ENCODE measurements at regions not wholly inside any gene's neighbourhood (a gene's known extent, or its start where the extent isn't known, plus 50 kb on each side); places are given as distances from the start of the nearest gene placed in this dataset.

GRCh38 chrX:40207626-40208025 lies 109.9 kb upstream of the BCOR start:
- ATAC-seq = peak in 2 of 3 donors; percentile 41 to 65
- peaks cover 12% of the 10 kb centered on the region for H3K4me1 ChIP-seq (ENCODE audit: control insufficient read depth, insufficient read depth, low read length)
- H3K27ac Mint-ChIP-seq = no peak overlapping the region
- no peak overlapping the region for H3K27ac ChIP-seq (ENCODE audit: low read length)
- no peaks in the 10 kb centered on the region for H3K27me3 Mint-ChIP-seq (ENCODE audit: low read depth in 2 of 2)
- peak in 1 of 2 donors; percentile 4 for DNase-seq
- peaks cover 4 to 5% of the 10 kb centered on the region in 2 donors for H3K4me1 Mint-ChIP-seq
- H3K9me3 Mint-ChIP-seq = no peaks in the 10 kb centered on the region
- no peaks in the 10 kb centered on the region for H3K36me3 Mint-ChIP-seq
- no peak for TF ChIP-seq CTCF (IDR thresholded peaks at IDR 0.05)
- H3K9me3 ChIP-seq (ENCODE audit: control insufficient read depth, insufficient read depth, low read length) = no peaks in the 10 kb centered on the region
- H3K27me3 ChIP-seq (ENCODE audit: control insufficient read depth, insufficient read depth, low read length) = no peaks in the 10 kb centered on the region
- WGBS (ENCODE audit: insufficient coverage) = 16% methylated on average over 3 of the region's 4 CpGs
- H3K36me3 ChIP-seq (ENCODE audit: control insufficient read depth, insufficient read depth, low read length) = no peaks in the 10 kb centered on the region
- intact Hi-C loops (cut with micrococcal nuclease) = no loop called here
- no peak overlapping the region for H3K4me3 Mint-ChIP-seq
- H3K4me3 ChIP-seq (ENCODE audit: low read length) = no peak overlapping the region

DNA sequence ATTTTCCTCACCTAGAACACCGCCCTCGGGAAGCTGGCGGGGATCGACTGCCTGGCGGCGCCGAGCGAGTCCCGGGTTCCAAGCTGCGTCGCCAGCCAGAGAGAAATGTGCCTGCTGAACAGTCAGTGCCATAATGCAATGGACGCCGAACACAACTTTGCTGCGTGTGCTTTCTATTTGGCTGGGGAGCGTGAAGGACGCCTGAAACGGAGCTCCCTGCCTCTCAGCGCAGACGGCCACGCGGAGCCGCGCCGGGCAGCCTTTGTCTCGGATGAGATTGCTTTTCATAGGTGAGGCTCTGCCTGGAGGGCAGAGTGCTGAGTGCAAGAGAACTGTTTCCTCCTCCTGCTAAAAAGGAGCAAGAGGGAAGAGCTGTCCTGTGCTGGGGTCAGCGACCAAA lies 107.7 kb upstream of the BCOR start:
- no peaks in the 10 kb centered on the region for H3K9me3 ChIP-seq (ENCODE audit: control insufficient read depth, insufficient read depth, low read length)
- Mint-ChIP-seq H3K4me3 (no peak overlapping the region), H3K27me3 (ENCODE audit: low read depth in 2 of 2) (no peaks in the 10 kb centered on the region), H3K36me3 (no peaks in the 10 kb centered on the region), H3K9me3 (no peaks in the 10 kb centered on the region), H3K4me1 (peaks cover 6 to 18% of the 10 kb centered on the region in 2 donors), H3K27ac (no peak overlapping the region)
- no peak overlapping the region for H3K4me3 ChIP-seq (ENCODE audit: low read length)
- peaks cover 29% of the 10 kb centered on the region for H3K4me1 ChIP-seq (ENCODE audit: control insufficient read depth, insufficient read depth, low read length)
- 73% methylated on average over 26 of the region's 26 CpGs for WGBS (ENCODE audit: insufficient coverage)
- TF ChIP-seq CTCF (IDR thresholded peaks at IDR 0.05) = no peak
- intact Hi-C loops (cut with micrococcal nuclease) = no loop called here
- H3K27me3 ChIP-seq (ENCODE audit: control insufficient read depth, insufficient read depth, low read length) = no peaks in the 10 kb centered on the region
- ATAC-seq (no peak), DNase-seq (no peak)
- no peak overlapping the region for H3K27ac ChIP-seq (ENCODE audit: low read length)
- no peaks in the 10 kb centered on the region for H3K36me3 ChIP-seq (ENCODE audit: control insufficient read depth, insufficient read depth, low read length)

GRCh38 chrX:40202456-40202855 lies 104.7 kb upstream of the BCOR start:
- Mint-ChIP-seq H3K9me3 (no peaks in the 10 kb centered on the region), H3K27me3 (ENCODE audit: low read depth in 2 of 2) (no peaks in the 10 kb centered on the region), H3K27ac (peak overlapping the region; percentile 73 to 87), H3K4me3 (peak overlapping the region; percentile 69), H3K4me1 (peaks cover 6 to 18% of the 10 kb centered on the region in 2 donors), H3K36me3 (no peaks in the 10 kb centered on the region)
- H3K4me1 ChIP-seq (ENCODE audit: control insufficient read depth, insufficient read depth, low read length) = peaks cover 26% of the 10 kb centered on the region
- peak overlapping the region; percentile 62 for H3K27ac ChIP-seq (ENCODE audit: low read length)
- H3K36me3 ChIP-seq (ENCODE audit: control insufficient read depth, insufficient read depth, low read length) = no peaks in the 10 kb centered on the region
- DNase-seq (peak; percentile 20 to 50), ATAC-seq (peak; percentile 58 to 79 (median 64))
- intact Hi-C loops (cut with micrococcal nuclease) = no loop called here
- no peaks in the 10 kb centered on the region for H3K9me3 ChIP-seq (ENCODE audit: control insufficient read depth, insufficient read depth, low read length)
- WGBS (ENCODE audit: insufficient coverage) = 3% methylated on average over 5 of the region's 5 CpGs
- no peak for TF ChIP-seq CTCF (IDR thresholded peaks at IDR 0.05)
- H3K4me3 ChIP-seq (ENCODE audit: low read length) = no peak overlapping the region
- no peaks in the 10 kb centered on the region for H3K27me3 ChIP-seq (ENCODE audit: control insufficient read depth, insufficient read depth, low read length)

- Mint-ChIP-seq H3K9me3 (no peaks in the 10 kb centered on the region), H3K4me3 (peak overlapping the region; percentile 45), H3K4me1 (peaks cover 6 to 18% of the 10 kb centered on the region in 2 donors), H3K27ac (peak overlapping the region; percentile 73 to 87), H3K27me3 (ENCODE audit: low read depth in 2 of 2) (no peaks in the 10 kb centered on the region), H3K36me3 (no peaks in the 10 kb centered on the region)
- WGBS (ENCODE audit: insufficient coverage) = 61% methylated on average over 3 of the region's 3 CpGs
- peak overlapping the region; percentile 62 for H3K27ac ChIP-seq (ENCODE audit: low read length)
- ATAC-seq (peak; percentile 86 to 95 (median 93)), DNase-seq (peak; percentile 20 to 62)
- peaks cover 24% of the 10 kb centered on the region for H3K4me1 ChIP-seq (ENCODE audit: control insufficient read depth, insufficient read depth, low read length)
- no peak for TF ChIP-seq CTCF (IDR thresholded peaks at IDR 0.05)
- intact Hi-C loops (cut with micrococcal nuclease) = loop anchor here (1.0 kb wide), 1 partner anchor 24 kb away; no protein-coding TSS in a partner anchor
- no peaks in the 10 kb centered on the region for H3K27me3 ChIP-seq (ENCODE audit: control insufficient read depth, insufficient read depth, low read length)
- no peaks in the 10 kb centered on the region for H3K36me3 ChIP-seq (ENCODE audit: control insufficient read depth, insufficient read depth, low read length)
- H3K9me3 ChIP-seq (ENCODE audit: control insufficient read depth, insufficient read depth, low read length) = no peaks in the 10 kb centered on the region
- H3K4me3 ChIP-seq (ENCODE audit: low read length) = no peak overlapping the region
Measured at GRCh38 chrX:40201329-40201885, 103.6 kb upstream of the BCOR start.

All from natural killer cell (primary cell).